ENCODE measurements at regions not wholly inside any gene's neighbourhood (a gene's known extent, or its start where the extent isn't known, plus 50 kb on each side); places are given as distances from the start of the nearest gene placed in this dataset.

GRCh38 chr15:27646531-27646930 is 452.6 kb downstream of the OCA2 start:
- TF ChIP-seq GATA3 (IDR thresholded peaks at IDR 0.05; ENCODE audit: low read depth, low read length) (no peak), GATA2 (IDR thresholded peaks at IDR 0.05; ENCODE audit: low read depth, low read length) (no peak)

Data from SH-SY5Y (cell line).